SK-N-SH (cell line): ENCODE measurements at regions not wholly inside any gene's neighbourhood (a gene's known extent, or its start where the extent isn't known, plus 50 kb on each side); places are given as distances from the start of the nearest gene placed in this dataset.

Source experiments
- CTCF ChIA-PET: fragments of 300-600, 350-600 bp; formaldehyde crosslinking; extraction: SDS; loops from one replicate; lab custom pipeline; 2021; lab: Yijun Ruan, JAX
- POLR2A ChIA-PET: fragments of 350-600 bp; sonication (Branson Sonifier 250); formaldehyde crosslinking; extraction: SDS; loops from one replicate; lab custom pipeline; 2020; ENCODE audit warnings: antibody characterized with exemption, inconsistent platforms; lab: Yijun Ruan, JAX
- DNase-seq: peaks from one replicate; pipeline ENCODE4 v3.0.0; 2012
- H2AFZ ChIP-seq: fragments of 200-600 bp; sonication (generic); 2 replicates; pipeline ENCODE4 v1.8.1; 2016; ENCODE audit warnings: antibody characterized with exemption, mild to moderate bottlenecking, low read depth
- H3F3A ChIP-seq: fragments of 200-600 bp; sonication (generic); replicated peaks from 2 replicates; pipeline ENCODE3; 2016; ENCODE audit warnings: antibody characterized with exemption, mild to moderate bottlenecking; ENCODE audit not compliant: insufficient read depth
- H3K27ac ChIP-seq, 2 experiments: fragments of 200-500 bp in 1 of 2; fragments of 200-600 bp in 1 of 2; sonication (Bioruptor generic) in 1 of 2; sonication (generic), shearing (Covaris generic) in 1 of 2; 2 replicates each; pipeline versions ENCODE4 v1.5.1 to v1.6.1; 2014 to 2016; ENCODE audit warnings: low read depth in 2 of 2, inconsistent platforms in 1 of 2, low read length in 1 of 2, mild to moderate bottlenecking in 1 of 2, mixed read lengths in 1 of 2
- H3K27me3 ChIP-seq: fragments of 200-600 bp; sonication (generic), shearing (Covaris generic); 2 replicates; pipeline ENCODE4 v1.6.1; 2016; ENCODE audit warnings: mixed run types; ENCODE audit not compliant: insufficient read depth
- H3K36me3 ChIP-seq, 2 experiments: fragments of 200-500 bp in 1 of 2; fragments of 200-600 bp in 1 of 2; sonication (Bioruptor generic) in 1 of 2; sonication (generic) in 1 of 2; replicated peaks in 1 of 2; 2 replicates each; pipeline versions ENCODE3 to v1.5.1; 2014 to 2016; ENCODE audit warnings: low read length in 1 of 2, mild to moderate bottlenecking in 1 of 2; ENCODE audit not compliant: insufficient read depth in 2 of 2, control insufficient read depth in 1 of 2
- H3K4me1 ChIP-seq, 2 experiments: fragments of 200-500 bp in 1 of 2; fragments of 200-600 bp in 1 of 2; sonication (Bioruptor generic) in 1 of 2; sonication (generic), shearing (Covaris generic) in 1 of 2; 2 replicates each; pipeline versions ENCODE4 v1.5.1 to v1.6.1; 2014 to 2016; ENCODE audit warnings: low read depth in 1 of 2, low read length in 1 of 2, mixed run types in 1 of 2; ENCODE audit not compliant: insufficient read depth in 2 of 2, control insufficient read depth in 1 of 2
- H3K4me2 ChIP-seq: fragments of 200-600 bp; sonication (generic), shearing (Covaris generic); 2 replicates; pipeline ENCODE4 v1.6.1; 2017; ENCODE audit warnings: mixed run types
- H3K4me3 ChIP-seq, 2 experiments: fragments of 200-500 bp in 1 of 2; fragments of 200-600 bp in 1 of 2; sonication (Bioruptor generic) in 1 of 2; sonication (generic), shearing (Covaris generic) in 1 of 2; 2 replicates each; pipeline versions ENCODE4 v1.5.1 to v1.8.1; 2014 to 2016; ENCODE audit warnings: low read depth in 2 of 2, inconsistent platforms in 1 of 2, low read length in 1 of 2, mild to moderate bottlenecking in 1 of 2, mixed read lengths in 1 of 2, moderate library complexity in 1 of 2
- H3K79me2 ChIP-seq: fragments of 200-600 bp; sonication (generic); 2 replicates; pipeline ENCODE4 v1.8.1; 2017; ENCODE audit warnings: mild to moderate bottlenecking; ENCODE audit not compliant: insufficient read depth
- H3K9ac ChIP-seq: fragments of 200-600 bp; sonication (generic); 2 replicates; pipeline ENCODE4 v1.6.1; 2017; ENCODE audit warnings: mixed run types
- H3K9me2 ChIP-seq: fragments of 200-600 bp; sonication (generic); 2 replicates; pipeline ENCODE4 v1.6.1; 2017; ENCODE audit warnings: mixed run types
- H3K9me3 ChIP-seq: fragments of 200-600 bp; sonication (generic); 2 replicates; pipeline ENCODE4 v1.6.1; 2017; ENCODE audit warnings: mixed run types, mild to moderate bottlenecking, moderate library complexity
- H4K20me1 ChIP-seq: fragments of 200-600 bp; sonication (generic); 2 replicates; pipeline ENCODE4 v1.6.1; 2017; ENCODE audit warnings: mild to moderate bottlenecking, mixed run types; ENCODE audit not compliant: insufficient read depth
- CTCF ChIP-seq: fragments of 200-600 bp; sonication (generic); IDR thresholded peaks from 2 replicates; pipeline ENCODE4 v1.6.1; 2017; ENCODE audit warnings: antibody characterized with exemption, mild to moderate bottlenecking, moderate library complexity
- FOSL2 ChIP-seq: IDR thresholded peaks from 2 replicates; pipeline ENCODE4 v1.4.0; 2012; ENCODE audit warnings: low read depth, mild to moderate bottlenecking, moderate library complexity, borderline replicate concordance
- FOXM1 ChIP-seq: IDR thresholded peaks from 2 replicates; pipeline ENCODE4 v1.4.0; 2012; ENCODE audit warnings: low read depth, mild to moderate bottlenecking
- GATA2 ChIP-seq: sonication (generic); formaldehyde crosslinking; IDR thresholded peaks from 2 replicates; pipeline ENCODE4 v1.5.0; 2020; ENCODE audit warnings: mild to moderate bottlenecking, missing genetic modification reagents
- IRF3 ChIP-seq: fragments of 150-350 bp; IDR thresholded peaks from 2 replicates; pipeline ENCODE4 v1.6.1; 2016; ENCODE audit warnings: mild to moderate bottlenecking, low read depth, low read length
- JUND ChIP-seq: IDR thresholded peaks from 2 replicates; pipeline ENCODE4 v1.4.0; 2012
- NFIC ChIP-seq: IDR thresholded peaks from 2 replicates; pipeline ENCODE4 v1.4.0; 2012; ENCODE audit warnings: borderline replicate concordance
- NRF1 ChIP-seq: IDR thresholded peaks from 2 replicates; pipeline ENCODE4 v1.6.1; 2012; ENCODE audit warnings: low read depth, mild to moderate bottlenecking, low read length
- PBX3 ChIP-seq: IDR thresholded peaks from 2 replicates; pipeline ENCODE4; 2012
- REST ChIP-seq: IDR thresholded peaks from 2 replicates; pipeline ENCODE4 v1.6.1; 2012; ENCODE audit warnings: mild to moderate bottlenecking, low read depth, low read length, moderate library complexity
- SMC3 ChIP-seq: IDR thresholded peaks from 2 replicates; pipeline ENCODE4 v1.6.1; 2012; ENCODE audit warnings: low read depth, low read length, improper control_type of control experiment
- TAF1 ChIP-seq: IDR thresholded peaks from 2 replicates; pipeline ENCODE4 v1.6.1; 2012; ENCODE audit warnings: low read depth, mild to moderate bottlenecking, low read length, moderate library complexity, borderline replicate concordance
- TEAD4 ChIP-seq: IDR thresholded peaks from 2 replicates; pipeline ENCODE4 v1.4.0; 2012; ENCODE audit warnings: mild to moderate bottlenecking, borderline replicate concordance; ENCODE audit not compliant: insufficient read depth
- YY1 ChIP-seq: IDR thresholded peaks from 2 replicates; pipeline ENCODE4 v1.4.0; 2012; ENCODE audit warnings: low read depth, mild to moderate bottlenecking
- WGBS: methylation state at CpG from one replicate; pipeline ENCODE4 v1.1.6; 2017; ENCODE audit warnings: low lambda C conversion rate; 5-methylcytosine and 5-hydroxymethylcytosine counted together

GRCh38 chr16:6753553-6753952, 579.1 kb upstream of the RBFOX1 start (continued):
- TF ChIP-seq REST (no peak), IRF3 (no peak), TEAD4 (no peak), FOSL2 (no peak), SMC3 (no peak), CTCF (no peak), GATA2 (CRISPR knock-in tag) (no peak), YY1 (no peak), PBX3 (no peak), JUND (no peak), NFIC (no peak)
- TF ChIP-seq, all 33 proteins: peak for 0

GRCh38 chr16:6751191-6751590, 581.5 kb upstream of the RBFOX1 start:
- Histone ChIP-seq H3K9me2 (no peaks in the 10 kb centered on the region), H3K27ac (no peak overlapping the region), H3K36me3 (no peaks in the 10 kb centered on the region), H3K27me3 (no peaks in the 10 kb centered on the region), H3K4me2 (no peak overlapping the region), H3K79me2 (no peaks in the 10 kb centered on the region), H3K4me3 (no peak overlapping the region), H4K20me1 (no peaks in the 10 kb centered on the region)
- DNase-seq = no peak
- no peak for TF ChIP-seq NRF1
- no peak for TF ChIP-seq IRF3
- no peak for TF ChIP-seq FOXM1
- TF ChIP-seq TAF1 = no peak
- TF ChIP-seq, all 33 proteins: peak for 0
- Histone ChIP-seq H2AFZ (no peak overlapping the region), H3K9ac (no peak overlapping the region), H3F3A (no peaks in the 10 kb centered on the region), H3K4me1 (no peaks in the 10 kb centered on the region), H3K9me3 (no peaks in the 10 kb centered on the region)
- ChIA-PET CTCF (no interaction called here), POLR2A (no interaction called here)
- WGBS = 26% methylated on average over 1 of the region's 1 CpG
